Sciatic nerve (tissue), 2 donors: ENCODE measurements at regions not wholly inside any gene's neighbourhood (a gene's known extent, or its start where the extent isn't known, plus 50 kb on each side); places are given as distances from the start of the nearest gene placed in this dataset.
A peak's percentile ranks its signal among the peaks of the same experiment; 100 is the strongest.

ENCODE experiments used
- ATAC-seq: fragments of 200-7000 bp; cut with Tn5 transposase; one replicate; pipeline ENCODE4 v1.9.1; 2020; ENCODE audit warnings: mild to moderate bottlenecking, moderate library complexity
- DNase-seq: peaks from one replicate; pipeline ENCODE4 v3.0.0-alpha.2; 2020; ENCODE audit warnings: low spot score
- intact Hi-C: fragments of 100-400 bp; cut with DNase I; formaldehyde crosslinking; loops from one replicate; pipeline ENCODE4 v1.14.2; 2022
- donor health status: DM: no; HTN: no; CAD: no.
- donor health status: DM: no; HTN: no; CAD: no.

- ATAC-seq, result no peak
- no peak for DNase-seq
- intact Hi-C loops, result no loop called here
Measured at GRCh38 chr2:235138339-235138738, 186.5 kb downstream of the SH3BP4 start.

DNA sequence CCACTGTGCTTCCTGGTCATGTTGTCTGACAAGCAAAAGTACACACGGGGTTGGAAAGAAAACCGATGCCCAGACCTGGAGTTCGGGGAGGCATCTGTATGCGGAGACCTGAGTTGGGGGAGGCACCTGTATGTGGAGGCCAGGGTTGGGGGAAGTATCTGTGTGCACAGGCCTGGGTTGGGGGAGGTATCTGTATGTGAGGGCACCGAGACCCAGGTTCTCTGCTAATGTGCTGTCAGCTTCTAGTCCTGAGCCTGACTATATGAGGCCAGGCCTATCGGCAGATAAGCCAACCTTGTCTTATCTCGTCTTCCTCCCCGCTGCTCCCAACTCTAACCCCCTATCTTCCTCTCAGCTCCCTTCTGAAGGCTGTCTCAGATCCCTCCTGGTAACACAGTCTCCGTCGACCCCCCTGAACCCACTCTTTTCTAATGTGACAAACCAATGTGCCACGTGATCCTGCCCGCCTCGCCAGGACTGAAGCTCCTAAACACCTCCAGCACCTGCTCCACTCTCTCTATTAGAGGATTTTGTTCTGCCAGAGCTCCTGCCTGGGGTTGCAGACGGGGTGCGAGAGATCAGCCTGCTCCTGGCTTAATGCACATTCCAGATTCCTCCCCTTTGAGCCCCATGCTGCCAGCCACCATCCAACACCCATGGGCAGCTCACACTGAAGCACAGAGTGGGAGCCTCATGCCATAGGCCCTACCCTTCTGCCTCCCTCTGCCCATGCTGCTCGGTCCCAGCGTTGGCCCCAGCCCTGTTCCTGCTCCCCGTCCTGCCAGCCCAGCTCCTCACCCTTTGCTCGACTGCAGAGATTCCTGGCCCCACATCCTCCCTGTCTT is 188.4 kb downstream of the SH3BP4 start:
- no peak for DNase-seq
- no peak for ATAC-seq
- intact Hi-C loops, result no loop called here

DNA sequence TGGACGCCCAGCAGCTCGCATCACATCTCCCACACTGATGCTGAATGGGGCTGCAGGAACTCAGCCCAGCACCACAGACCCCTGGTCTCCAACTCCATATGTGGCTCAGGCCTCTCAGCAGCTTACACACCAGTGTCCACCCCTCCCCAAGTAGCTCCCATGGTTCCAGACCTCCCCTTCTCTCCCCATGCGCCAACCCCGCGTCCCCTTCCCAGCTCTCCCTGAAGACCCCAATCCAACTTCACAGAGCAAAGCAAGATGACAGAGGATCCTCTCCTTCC is 188.9 kb downstream of the SH3BP4 start:
- ATAC-seq (no peak), DNase-seq (no peak)
- intact Hi-C loops, result no loop called here

- no peak for DNase-seq
- intact Hi-C loops, result no loop called here
- no peak for ATAC-seq
Measured at GRCh38 chr2:235141411-235142128, 189.8 kb downstream of the SH3BP4 start.

DNA sequence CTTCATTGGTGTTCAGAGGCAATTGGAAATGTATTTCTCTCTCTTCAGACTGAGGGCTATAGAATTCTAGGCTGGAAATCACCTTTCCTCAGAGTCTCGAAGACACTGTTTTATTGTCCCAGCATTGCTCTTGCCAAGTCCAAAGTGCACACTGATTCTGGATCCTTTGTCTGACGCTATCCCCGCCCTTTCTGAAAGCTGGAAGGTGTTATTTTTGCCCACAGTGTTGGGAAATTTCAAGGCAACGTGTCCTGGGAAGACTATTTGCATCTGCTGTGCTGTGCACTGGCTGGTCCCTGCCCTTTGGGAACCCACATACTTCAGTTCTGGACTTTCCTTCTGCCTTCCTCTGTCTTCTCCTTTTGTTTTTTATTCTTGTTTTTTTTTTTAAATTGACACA is 190.8 kb downstream of the SH3BP4 start:
- ATAC-seq, result no peak
- no peak for DNase-seq
- intact Hi-C loops, result no loop called here

DNA sequence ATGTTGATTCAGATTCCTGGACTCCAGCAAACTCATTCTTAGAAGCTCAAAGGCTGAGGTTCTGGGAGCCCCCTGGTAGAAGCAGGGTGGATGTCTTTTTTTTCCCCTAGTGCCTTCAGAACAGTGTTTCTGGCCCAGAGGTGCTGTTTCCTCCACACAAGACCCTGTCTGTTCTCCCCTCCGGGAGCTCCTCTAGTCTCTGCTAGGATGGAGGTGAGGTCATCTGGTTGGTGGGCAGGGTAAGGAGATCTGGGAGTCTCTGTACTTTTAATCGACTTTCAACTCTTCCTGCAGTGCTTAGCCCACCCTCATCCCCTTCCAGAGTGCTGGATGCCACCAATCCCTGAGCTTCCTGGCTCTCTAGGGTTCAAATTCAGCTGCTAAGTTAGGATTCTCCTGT is 192.0 kb downstream of the SH3BP4 start:
- DNase-seq, result peak; percentile 18
- intact Hi-C loops, result no loop called here
- no peak for ATAC-seq

GRCh38 chr2:235144291-235144690 is 192.5 kb downstream of the SH3BP4 start:
- ATAC-seq (no peak), DNase-seq (no peak)
- intact Hi-C loops, result no loop called here

DNA sequence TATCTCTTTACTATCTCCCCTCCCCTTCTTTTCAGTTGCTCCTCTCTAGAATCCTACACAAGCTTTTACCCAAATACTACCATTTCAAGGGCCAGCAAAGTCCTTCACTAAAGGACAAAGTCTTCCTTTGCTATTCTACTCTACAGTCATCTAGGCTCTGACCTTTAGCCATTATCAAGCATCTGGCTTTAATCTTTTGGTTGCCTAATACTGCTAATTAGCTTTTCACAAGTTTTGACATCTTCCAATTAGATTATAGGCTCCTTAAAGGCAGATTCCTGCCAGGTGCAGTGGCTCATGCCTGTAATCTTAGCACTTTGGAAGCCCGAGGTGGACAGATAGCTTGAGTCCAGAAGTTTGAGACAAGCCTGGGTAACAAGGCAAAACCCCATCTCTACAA is 194.4 kb downstream of the SH3BP4 start:
- ATAC-seq (no peak), DNase-seq (no peak)
- intact Hi-C loops, result no loop called here

- intact Hi-C loops, result no loop called here
- DNase-seq (peak; percentile 42), ATAC-seq (no peak)
Measured at GRCh38 chr2:235146871-235147565, 195.2 kb downstream of the SH3BP4 start.

DNA sequence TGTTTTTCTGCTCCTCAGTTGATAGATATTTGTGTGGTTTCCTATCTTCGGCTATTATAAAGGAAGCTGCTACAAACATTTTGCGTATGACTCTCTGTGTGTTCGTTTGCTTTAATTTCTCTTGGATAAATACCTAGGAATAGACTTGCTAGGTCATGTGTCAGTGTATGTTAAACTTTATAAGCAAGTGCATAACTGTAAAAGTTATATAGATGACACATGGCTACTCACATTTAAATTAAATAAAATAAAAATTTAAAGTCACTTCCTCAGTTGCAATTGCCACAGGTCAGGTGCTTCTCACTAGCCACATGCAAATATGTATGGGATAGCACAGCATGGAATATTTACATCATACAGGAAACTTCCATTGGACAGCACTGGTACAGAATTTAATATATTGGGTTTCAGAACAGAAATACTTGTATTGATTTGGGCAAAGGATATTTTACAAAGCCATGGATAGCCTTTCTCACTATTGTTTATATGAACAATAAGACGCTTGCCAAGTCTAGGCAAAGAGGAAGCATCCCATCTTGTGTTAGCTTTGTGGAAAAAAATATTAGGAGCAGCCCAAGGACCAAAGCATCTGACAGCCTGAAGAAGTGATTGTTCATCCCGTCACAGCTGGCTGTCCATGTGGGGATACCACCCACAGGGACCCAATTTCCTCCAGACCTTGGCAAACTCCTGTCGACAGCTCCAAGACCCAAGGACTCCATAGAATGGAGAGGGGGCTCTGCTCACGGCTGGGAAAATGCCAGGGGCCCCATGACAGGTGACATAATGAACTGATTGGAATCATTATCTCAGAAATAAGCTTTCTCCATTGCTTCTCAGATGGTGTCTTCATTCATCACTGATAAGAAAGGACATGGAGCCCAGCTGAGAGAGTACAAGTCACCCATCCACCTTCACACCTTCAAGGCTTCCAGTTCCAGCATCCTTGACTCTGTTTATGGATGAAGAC is 196.7 kb downstream of the SH3BP4 start:
- ATAC-seq (no peak), DNase-seq (peak; percentile 53)
- intact Hi-C loops, result no loop called here

DNA sequence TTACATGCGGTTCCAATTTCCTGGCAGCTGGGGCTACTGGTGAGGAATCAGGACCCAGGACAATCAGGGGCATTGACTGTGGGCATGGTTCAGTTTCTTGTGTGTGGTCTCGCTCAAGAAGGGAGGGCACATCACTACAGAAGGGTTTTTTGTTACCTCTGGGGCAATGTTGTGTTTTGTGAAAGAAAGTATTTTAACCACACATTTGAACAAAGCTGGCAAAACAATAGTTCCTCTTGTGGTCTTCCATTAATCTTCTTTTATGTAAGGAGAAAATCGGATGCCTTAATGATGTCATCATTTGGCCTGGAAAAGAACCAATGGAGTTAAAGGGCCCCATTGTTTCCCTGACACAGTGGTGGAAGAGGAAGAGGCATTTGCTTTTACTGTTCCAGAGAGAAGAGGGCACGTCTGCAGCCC is 197.4 kb downstream of the SH3BP4 start:
- peak; percentile 39 for DNase-seq
- peak; percentile 68 for ATAC-seq
- intact Hi-C loops, result no loop called here

GRCh38 chr2:235149736-235150135 is 197.9 kb downstream of the SH3BP4 start:
- intact Hi-C loops, result no loop called here
- ATAC-seq (no peak), DNase-seq (no peak)

DNA sequence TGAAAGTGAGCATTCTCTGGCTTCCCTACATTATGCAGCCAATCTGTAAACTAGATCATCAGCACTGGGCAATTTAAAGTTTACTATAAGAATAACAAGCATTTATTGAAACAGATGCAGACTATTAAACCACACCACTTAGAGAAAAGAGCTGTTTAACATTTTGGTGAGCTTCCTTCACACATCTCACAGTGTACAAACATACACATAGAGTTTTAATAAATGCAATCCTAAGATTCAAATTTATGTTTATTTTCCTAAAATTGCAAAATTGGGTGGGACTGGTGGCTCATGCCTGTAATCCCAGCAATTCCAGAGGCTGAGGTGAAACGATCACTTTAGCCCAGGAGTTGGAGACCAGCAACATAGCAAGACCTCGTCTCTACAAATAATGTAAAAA is 199.3 kb downstream of the SH3BP4 start:
- intact Hi-C loops, result no loop called here
- no peak for ATAC-seq
- DNase-seq, result no peak

- intact Hi-C loops, result no loop called here
- DNase-seq (no peak), ATAC-seq (no peak)
Measured at GRCh38 chr2:235155163-235155562, 203.3 kb downstream of the SH3BP4 start.

GRCh38 chr2:235156055-235156454 is 204.2 kb downstream of the SH3BP4 start:
- no peak for ATAC-seq
- intact Hi-C loops, result no loop called here

GRCh38 chr2:235157746-235158482 is 206.1 kb downstream of the SH3BP4 start:
- no peak for DNase-seq

More at GRCh38 chr2:235156055-235156454, 204.2 kb downstream of the SH3BP4 start:
- no peak for DNase-seq

DNA sequence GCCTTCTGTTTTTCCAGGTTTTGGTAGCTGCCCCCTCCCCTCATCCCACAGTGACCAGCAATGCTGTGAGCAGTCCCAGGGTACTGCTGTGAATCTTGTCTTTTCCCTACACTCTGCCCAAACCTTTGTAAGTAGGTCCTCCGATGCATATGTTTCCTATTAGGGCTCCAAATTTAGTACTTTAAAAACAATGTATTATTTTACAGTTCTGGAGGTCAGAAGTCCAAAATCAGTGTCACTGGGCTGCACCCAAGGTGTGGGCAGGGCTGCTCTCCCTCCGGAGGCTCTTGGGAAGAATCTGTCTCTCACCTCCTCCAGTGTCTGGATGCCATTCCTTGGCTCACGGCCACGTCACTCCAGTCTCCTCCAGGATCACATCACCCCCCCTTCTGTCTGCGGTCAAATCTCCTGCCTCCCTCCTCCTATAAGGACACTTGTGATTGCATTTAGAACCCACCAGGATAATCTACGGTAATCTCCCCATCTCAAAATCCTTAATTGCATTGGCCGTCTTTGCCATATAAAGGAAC is 208.5 kb downstream of the SH3BP4 start:
- intact Hi-C loops, result no loop called here
- ATAC-seq, result no peak
- DNase-seq, result no peak

More at GRCh38 chr2:235157746-235158482, 206.1 kb downstream of the SH3BP4 start:
- intact Hi-C loops, result no loop called here
- no peak for ATAC-seq

DNA sequence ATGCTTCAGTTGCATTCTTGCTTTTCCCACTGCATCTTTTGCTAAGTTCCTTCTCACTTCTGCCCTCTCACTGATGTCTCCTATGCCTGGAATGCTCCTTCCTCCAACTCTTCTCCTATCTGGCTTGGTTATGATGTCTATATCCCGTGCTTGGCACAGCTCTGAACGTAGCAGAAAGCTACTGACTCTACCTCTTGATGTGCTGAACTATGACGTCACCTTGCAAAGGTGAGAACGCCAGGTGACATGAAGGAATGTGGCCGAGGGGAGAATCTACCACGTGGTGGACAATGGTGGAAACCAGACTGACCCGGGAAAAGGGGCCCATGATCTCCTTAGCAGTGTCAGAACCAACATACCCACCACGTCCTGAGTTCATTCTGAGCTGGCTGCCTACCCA is 209.7 kb downstream of the SH3BP4 start:
- ATAC-seq (no peak), DNase-seq (no peak)
- intact Hi-C loops, result no loop called here
